HS-5 (cell line): ENCODE measurements at regions not wholly inside any gene's neighbourhood (a gene's known extent, or its start where the extent isn't known, plus 50 kb on each side); places are given as distances from the start of the nearest gene placed in this dataset.

Source experiments
- DNase-seq: peaks from one replicate; pipeline ENCODE4 v3.0.0-alpha.2; 2012; ENCODE audit warnings: low read depth

DNA sequence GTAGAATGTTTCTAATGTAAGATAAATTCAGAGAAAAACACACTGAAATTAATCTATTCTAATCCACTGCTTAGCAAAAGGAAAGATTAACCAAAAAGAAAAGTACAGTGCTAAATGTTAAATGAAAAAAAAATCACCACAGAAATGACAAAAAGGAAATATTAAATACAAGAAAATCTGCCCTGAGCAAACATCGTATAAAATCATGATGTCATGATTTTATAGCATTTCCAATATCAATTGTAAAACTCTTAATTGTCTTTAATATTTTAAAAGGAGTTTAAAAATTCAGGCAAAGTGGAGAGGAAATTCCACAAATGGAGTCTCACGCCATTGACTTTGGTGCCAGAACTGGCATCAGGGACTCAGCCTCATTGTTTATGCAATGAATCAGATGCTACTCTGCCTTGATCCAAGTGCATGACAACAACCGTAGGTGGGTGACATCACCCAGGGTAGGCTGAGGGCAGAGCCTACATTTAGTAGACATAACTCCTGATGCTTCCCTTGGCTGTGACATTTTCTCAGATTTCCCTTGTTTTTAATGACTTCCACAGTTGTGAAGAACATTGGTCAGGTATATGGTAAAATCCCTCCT is 696.8 kb downstream of the SEMA5A start:
- peak; percentile 66 for DNase-seq

GRCh38 chr5:8851101-8851500 is 694.8 kb downstream of the SEMA5A start:
- no peak for DNase-seq

GRCh38 chr5:8857051-8857450 is 688.8 kb downstream of the SEMA5A start:
- no peak for DNase-seq

DNA sequence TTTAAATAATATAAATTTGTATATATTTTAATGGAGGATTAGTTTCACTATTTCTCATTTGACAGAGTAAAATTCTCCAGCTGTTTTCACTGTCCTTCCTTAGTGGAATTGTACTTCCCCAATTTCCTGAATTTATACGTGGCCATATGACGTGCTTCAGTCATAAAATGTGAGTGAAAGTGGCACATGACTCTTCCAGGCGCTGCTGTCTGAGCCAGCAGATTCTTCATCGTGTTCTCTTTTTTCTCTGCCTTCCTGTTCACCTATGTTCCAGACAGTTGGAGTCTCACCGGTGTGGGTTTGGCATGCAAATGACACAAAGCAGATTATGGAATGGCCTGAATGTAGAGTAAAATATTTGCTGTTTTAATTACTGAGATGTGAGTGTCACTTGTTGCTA is 684.1 kb downstream of the SEMA5A start:
- DNase-seq = no peak

DNA sequence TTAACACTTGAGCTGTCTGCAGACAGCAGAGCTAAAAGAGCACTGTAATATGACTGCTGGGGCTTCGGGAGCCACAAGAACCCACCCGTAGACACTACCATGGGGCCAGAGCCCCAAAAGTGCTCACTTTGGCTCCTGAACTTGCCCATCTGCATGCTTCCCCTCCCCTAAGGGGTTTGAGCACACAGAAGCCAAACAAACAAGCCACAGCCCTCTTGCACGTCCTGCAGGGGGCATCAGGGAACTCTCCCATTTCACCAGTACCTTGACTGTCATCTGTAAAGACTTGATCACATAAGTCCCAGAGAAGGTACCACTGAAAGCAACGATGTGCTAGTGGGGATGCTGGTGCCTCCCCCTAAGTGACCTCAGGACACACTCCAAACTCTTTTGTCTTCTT is 681.8 kb downstream of the SEMA5A start:
- no peak for DNase-seq

DNA sequence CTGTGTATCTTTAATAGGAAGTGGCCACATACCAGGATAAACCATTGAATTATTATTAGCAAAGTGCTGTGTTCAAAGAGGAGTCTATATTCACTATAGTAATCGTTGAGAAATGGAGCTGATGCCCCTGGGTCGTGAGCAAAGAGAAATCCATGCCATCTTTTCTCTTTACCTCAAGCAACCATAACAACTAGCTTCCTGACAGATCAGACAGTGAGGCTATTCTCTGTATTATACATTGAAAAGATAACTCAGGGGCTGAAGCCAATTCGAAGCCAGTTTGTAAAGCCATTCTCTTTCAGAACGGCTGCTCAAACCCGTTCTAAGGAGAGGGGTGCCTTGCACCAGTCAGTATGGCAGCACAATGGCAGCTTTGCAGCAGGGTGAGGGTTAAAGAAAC is 680.6 kb downstream of the SEMA5A start:
- DNase-seq = no peak

GRCh38 chr5:8865686-8866374 is 680.0 kb downstream of the SEMA5A start:
- no peak for DNase-seq

DNA sequence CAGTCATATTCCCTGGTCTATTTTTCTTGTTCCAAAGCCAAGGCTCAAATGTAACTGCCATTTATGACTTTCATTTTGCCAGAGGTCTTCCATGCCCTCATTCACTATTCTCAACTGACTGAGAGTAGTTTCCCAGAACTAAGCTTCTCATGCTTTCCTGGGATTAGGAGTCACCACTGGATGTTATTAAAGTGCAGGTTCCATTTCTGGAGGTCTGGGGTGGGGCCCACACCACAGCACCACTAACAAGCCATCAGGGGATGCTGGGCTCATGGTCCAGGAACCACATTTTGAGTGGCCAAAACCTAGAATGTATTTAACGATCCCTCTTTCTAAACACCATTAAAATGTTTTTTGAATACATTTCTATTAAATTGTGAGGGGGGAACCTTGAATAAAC is 677.6 kb downstream of the SEMA5A start:
- no peak for DNase-seq

GRCh38 chr5:8869932-8870331 is 675.9 kb downstream of the SEMA5A start:
- DNase-seq = no peak

DNA sequence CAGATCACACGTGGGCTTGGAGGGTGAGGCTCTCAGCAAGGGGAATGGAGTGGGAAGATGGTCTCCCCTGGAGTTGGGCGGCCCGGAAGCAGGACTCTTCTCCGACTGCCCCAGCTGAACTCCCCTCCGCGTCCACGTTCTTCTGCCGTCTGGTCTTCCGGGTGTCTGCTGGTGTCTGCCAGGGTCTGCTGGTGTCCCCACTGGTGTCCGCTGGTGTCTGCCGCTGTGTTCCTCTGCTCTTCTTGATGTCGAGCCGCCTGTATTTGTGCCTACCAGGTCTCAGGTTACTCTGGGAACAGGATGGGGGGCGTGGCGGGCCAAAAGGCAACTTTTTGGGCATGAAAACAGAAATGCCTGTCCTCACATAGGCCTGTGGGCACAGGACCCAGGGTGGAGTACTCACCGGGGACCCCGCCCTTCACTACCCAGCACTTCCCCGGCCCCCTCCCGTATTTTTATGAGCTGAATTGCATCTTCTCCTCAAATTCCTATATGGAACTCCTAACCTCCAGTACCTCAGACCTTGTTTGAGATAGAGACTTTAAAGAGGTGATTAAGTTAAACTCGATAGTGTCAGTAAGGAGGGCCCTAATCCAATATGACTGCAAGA is 675.4 kb downstream of the SEMA5A start:
- DNase-seq = no peak

DNA sequence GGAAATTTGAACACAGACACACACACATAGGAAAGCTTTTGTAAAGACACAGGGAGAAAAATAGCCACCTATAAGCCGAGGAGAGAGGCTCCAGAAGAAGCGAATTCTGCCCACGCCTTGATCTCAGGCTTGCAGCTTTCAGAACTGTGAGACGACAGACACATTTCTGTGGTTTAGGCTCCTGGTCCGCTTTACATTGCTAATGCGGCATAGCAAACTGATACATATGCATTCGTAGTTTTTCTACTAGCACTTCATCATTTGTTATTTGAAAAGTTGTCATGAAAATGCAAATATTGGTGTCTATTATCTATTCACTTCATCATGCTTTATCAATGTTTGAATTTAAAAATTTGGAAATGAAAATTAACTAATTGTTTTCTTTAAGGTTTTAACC is 674.9 kb downstream of the SEMA5A start:
- no peak for DNase-seq

GRCh38 chr5:8871446-8871845 is 674.4 kb downstream of the SEMA5A start:
- DNase-seq = no peak

GRCh38 chr5:8875722-8876121 is 670.2 kb downstream of the SEMA5A start:
- no peak for DNase-seq

- no peak for DNase-seq
These were observed 666.6 kb downstream of the SEMA5A start for GRCh38 chr5:8879248-8879647.

- no peak for DNase-seq
These were observed 661.8 kb downstream of the SEMA5A start for GRCh38 chr5:8884029-8884428.

GRCh38 chr5:8892926-8893325 is 652.9 kb downstream of the SEMA5A start:
- no peak for DNase-seq

DNA sequence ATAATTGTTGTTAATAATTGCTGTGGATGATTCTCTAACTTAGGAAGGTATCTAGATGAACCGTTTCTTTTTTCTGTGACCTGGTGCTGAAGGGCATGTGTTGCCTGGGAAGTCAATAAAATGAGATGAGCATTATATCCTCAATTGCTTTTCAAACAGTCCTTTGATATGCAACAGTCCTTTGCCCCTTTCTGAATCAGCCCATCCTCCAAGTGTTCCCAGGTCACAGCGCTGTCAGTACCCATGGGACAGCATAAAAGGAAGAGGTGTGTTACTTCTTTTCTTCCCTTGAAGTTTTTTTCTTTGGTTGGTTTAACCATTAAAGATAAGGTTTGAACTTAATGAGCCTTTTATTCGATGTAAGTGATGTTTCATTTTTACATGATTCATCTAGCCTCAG is 651.8 kb downstream of the SEMA5A start:
- no peak for DNase-seq

- no peak for DNase-seq
These were observed 650.8 kb downstream of the SEMA5A start for GRCh38 chr5:8895062-8895461.

DNA sequence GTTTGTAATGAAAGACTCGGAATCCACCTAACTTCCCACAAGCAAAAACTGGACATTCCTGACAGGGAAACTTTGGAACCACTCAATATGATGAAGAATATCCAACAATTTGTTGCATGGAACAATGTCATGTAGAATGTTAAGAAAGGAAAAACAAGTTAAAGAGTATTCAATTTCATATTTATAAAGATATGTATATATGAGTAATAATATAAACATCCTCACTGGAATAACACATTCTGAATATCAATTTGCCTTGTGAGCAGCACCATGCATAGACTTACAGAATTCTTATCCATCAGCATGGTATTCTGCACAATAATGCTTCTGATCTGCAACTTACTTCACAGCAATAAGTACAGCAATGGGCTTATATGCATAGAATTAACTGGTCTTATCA is 650.3 kb downstream of the SEMA5A start:
- no peak for DNase-seq

GRCh38 chr5:8897316-8897715 is 648.6 kb downstream of the SEMA5A start:
- DNase-seq = no peak

DNA sequence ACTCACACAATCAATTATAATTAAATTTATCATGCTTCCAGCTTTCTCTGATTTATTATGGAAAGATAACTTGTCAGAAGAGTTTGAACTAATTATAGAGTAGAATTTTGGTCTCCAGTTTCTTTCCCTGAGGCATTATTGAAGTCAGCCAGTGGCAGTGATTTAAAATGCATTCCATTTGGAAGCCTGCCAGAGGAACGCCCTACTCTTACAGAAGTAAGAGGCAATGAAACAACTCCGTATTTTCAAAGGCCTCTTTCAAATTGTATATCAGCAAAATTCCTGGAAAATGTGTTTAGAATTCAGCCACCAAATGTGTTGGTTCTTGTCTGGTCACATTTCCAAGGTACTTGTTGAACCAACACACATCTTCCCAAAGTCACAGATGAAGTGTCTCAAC is 640.9 kb downstream of the SEMA5A start:
- DNase-seq = no peak

DNA sequence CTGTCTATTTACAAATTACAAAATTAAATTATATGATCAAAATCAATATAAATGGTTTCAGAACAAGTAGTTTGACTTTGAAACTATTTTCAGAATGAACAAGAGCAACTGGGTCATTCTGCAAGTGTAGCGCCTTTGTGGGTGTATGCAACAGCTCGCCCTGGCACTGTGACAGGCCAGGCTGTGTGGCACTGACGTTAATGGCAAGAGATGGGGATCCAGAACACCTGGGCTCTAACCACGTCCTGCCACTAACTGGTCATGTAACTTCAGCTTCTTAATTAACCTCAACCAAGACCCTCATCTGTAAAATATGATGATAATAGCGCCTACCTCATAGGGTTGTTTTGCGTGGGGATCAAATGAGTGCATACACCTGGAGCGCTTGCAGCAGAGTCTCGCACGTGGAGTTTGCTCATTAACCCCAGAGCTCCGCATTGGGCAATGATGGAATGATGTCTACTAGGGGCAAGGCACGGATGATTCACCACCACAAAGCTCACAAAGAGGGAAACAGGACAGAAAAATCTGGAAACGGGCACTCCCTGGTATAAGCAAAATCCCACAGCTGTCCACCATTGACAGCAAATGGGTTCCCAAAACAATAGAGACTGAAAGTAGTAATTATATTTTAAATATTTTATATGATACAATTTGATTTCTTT is 639.4 kb downstream of the SEMA5A start:
- peak; percentile 67 for DNase-seq

DNA sequence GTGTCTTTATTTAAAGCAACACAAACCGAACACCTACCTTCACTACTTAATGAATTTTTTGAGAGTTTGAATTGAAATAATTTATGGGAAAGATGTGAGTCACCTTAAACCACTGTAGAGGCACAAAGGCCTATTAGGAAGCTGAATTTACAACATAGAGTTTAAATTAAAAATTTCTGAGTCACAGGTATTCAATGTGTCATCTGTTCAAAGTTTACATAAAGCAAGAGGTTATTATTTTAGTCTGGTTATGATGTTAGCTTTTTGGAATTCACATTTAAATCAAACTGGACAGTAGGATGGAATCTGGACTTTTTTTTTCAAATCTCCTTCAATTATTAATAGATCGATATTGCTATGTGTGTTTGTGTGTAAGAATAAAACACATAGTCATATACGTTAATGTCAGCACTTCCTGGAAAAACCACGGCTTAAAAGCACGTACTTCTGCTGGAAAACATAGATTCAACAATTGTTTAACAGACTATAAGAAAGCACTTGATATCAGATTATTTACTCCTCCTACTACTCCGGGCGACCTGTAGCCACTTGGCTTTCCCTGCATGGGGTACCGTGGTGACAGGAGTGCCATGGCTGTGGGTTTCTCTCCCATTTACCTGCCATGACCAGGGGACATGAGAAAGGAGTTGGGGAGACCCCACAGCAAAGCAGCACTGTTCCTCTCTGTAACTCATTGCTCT is 638.6 kb downstream of the SEMA5A start:
- DNase-seq = peak; percentile 95
